Keratinocyte (primary cell): ENCODE measurements at regions not wholly inside any gene's neighbourhood (a gene's known extent, or its start where the extent isn't known, plus 50 kb on each side); places are given as distances from the start of the nearest gene placed in this dataset.
"Not testable (repeated sequence)": the region's sequence is repeated elsewhere in the genome, so short reads cannot be mapped to it uniquely, and the experiment has no call there.

Experiments used
- DNase-seq: peaks from one replicate; pipeline ENCODE4 v3.0.0-alpha.2; 2011; ENCODE audit warnings: low read depth, missing footprints, low spot score
- FAIRE-seq: peaks from 2 replicates; lab custom pipeline; 2011; peaks lifted over from hg19 to GRCh38; lab: Jason Lieb, UNC
- H2AFZ ChIP-seq: 2 replicates; pipeline ENCODE4 v1.6.0; 2012; ENCODE audit warnings: low read length, control low read depth, inconsistent platforms; ENCODE audit not compliant: control insufficient read depth
- H3K27ac ChIP-seq: 2 replicates; pipeline ENCODE4 v1.5.1; 2011; ENCODE audit warnings: low read length; ENCODE audit not compliant: control insufficient read depth, insufficient read depth
- H3K27me3 ChIP-seq: 3 replicates; pipeline ENCODE4 v1.6.0; 2011; ENCODE audit warnings: low read length; ENCODE audit not compliant: control insufficient read depth, insufficient read depth; ENCODE audit errors: extremely low read depth
- H3K36me3 ChIP-seq, 2 experiments: 2 replicates in 1 of 2; 3 replicates in 1 of 2; pipeline ENCODE4 v1.5.1; 2011; ENCODE audit warnings: low read length in 2 of 2, mild to moderate bottlenecking in 1 of 2; ENCODE audit not compliant: control insufficient read depth in 2 of 2, insufficient read depth in 2 of 2; ENCODE audit errors: extremely low read depth in 1 of 2
- H3K4me1 ChIP-seq: 3 replicates; pipeline ENCODE4 v1.5.1; 2011; ENCODE audit warnings: low read length; ENCODE audit not compliant: control insufficient read depth, insufficient read depth; ENCODE audit errors: extremely low read depth
- H3K4me2 ChIP-seq: 3 replicates; pipeline ENCODE4 v1.6.0; 2011; ENCODE audit warnings: low read depth, low read length; ENCODE audit not compliant: control insufficient read depth, insufficient read depth; ENCODE audit errors: extremely low read depth
- H3K4me3 ChIP-seq, 3 experiments: fragments of 200-600 bp in 1 of 3; sonication (generic) in 1 of 3; 2 replicates in 2 of 3; 3 replicates in 1 of 3; pipeline ENCODE4 v1.5.1; 2011 to 2016; ENCODE audit warnings: low read length in 3 of 3, mild to moderate bottlenecking in 3 of 3, control low read depth in 2 of 3, inconsistent platforms in 1 of 3, low read depth in 1 of 3, mixed read lengths in 1 of 3, mixed run types in 1 of 3, moderate library complexity in 1 of 3; ENCODE audit not compliant: control insufficient read depth in 2 of 3, insufficient read depth in 2 of 3; ENCODE audit errors: extremely low read depth in 1 of 3
- H3K79me2 ChIP-seq: 2 replicates; pipeline ENCODE4 v1.6.0; 2012; ENCODE audit warnings: low read length; ENCODE audit not compliant: control insufficient read depth, insufficient read depth
- H3K9ac ChIP-seq: 3 replicates; pipeline ENCODE4 v1.6.0; 2011; ENCODE audit warnings: low read length; ENCODE audit not compliant: control insufficient read depth, insufficient read depth; ENCODE audit errors: extremely low read depth
- H3K9me1 ChIP-seq: 3 replicates; pipeline ENCODE4 v1.6.0; 2011; ENCODE audit warnings: low read length; ENCODE audit not compliant: control insufficient read depth, insufficient read depth; ENCODE audit errors: extremely low read depth
- H3K9me3 ChIP-seq: 2 replicates; pipeline ENCODE4 v1.5.1; 2012; ENCODE audit warnings: low read depth, low read length; ENCODE audit not compliant: control insufficient read depth
- H4K20me1 ChIP-seq: 3 replicates; pipeline ENCODE4 v1.6.0; 2011; ENCODE audit warnings: low read length; ENCODE audit not compliant: control insufficient read depth, insufficient read depth; ENCODE audit errors: extremely low read depth
- CTCF ChIP-seq, 3 experiments: IDR thresholded peaks in 1 of 3; conservative IDR thresholded peaks in 1 of 3; optimal IDR thresholded peaks in 1 of 3; 2 replicates in 2 of 3; 3 replicates in 1 of 3; pipeline versions ENCODE3 to v1.5.1; 2011; ENCODE audit warnings: low read length in 3 of 3, mild to moderate bottlenecking in 3 of 3, moderate library complexity in 2 of 3, control low read depth in 1 of 3, inconsistent platforms in 1 of 3; ENCODE audit not compliant: insufficient read depth in 2 of 3; ENCODE audit errors: extremely low read depth in 1 of 3
- EZH2 ChIP-seq: IDR thresholded peaks from one replicate; pipeline ENCODE4 v1.6.1; 2012; ENCODE audit warnings: inconsistent platforms, mild to moderate bottlenecking, low read length, moderate library complexity
- dilution Hi-C: fragments of 300-500 bp; cut with MboI; formaldehyde crosslinking; loops from one replicate; pipeline ENCODE4 v1.7.0; 2020; ENCODE audit warnings: low sequenced_read_pairs; ENCODE audit not compliant: extremely low pct_ligation_motif_present

GRCh38 chr20:53859684-53860083 is 210.7 kb downstream of the BCAS1 start:
- peak overlapping the region; percentile 33 for H2AFZ ChIP-seq
- no peaks in the 10 kb centered on the region for H4K20me1 ChIP-seq
- no peak overlapping the region for H3K9ac ChIP-seq
- DNase-seq (no peak), FAIRE-seq (no peak)
- no peaks in the 10 kb centered on the region for H3K79me2 ChIP-seq
- no peaks in the 10 kb centered on the region for H3K36me3 ChIP-seq
- dilution Hi-C loops: no loop called here
- H3K4me2 ChIP-seq: no peak overlapping the region
- no peak overlapping the region for H3K27ac ChIP-seq
- H3K4me3 ChIP-seq: no peak overlapping the region
- peaks cover 6% of the 10 kb centered on the region for H3K4me1 ChIP-seq
- H3K9me3 ChIP-seq: no peaks in the 10 kb centered on the region
- H3K27me3 ChIP-seq: no peaks in the 10 kb centered on the region
- TF ChIP-seq CTCF (optimal IDR thresholded peaks at IDR 0.05 in 1 of 3, IDR thresholded peaks at IDR 0.05 in 1 of 3, conservative IDR thresholded peaks at IDR 0.05 in 1 of 3; ENCODE audit: extremely low read depth in 1 of 3, insufficient read depth in 2 of 3, low read length in 3 of 3) (no peak), EZH2 (no peak)
- H3K9me1 ChIP-seq: no peaks in the 10 kb centered on the region

GRCh38 chr20:53859009-53859408 is 211.4 kb downstream of the BCAS1 start:
- not testable (repeated sequence) for H3K9ac ChIP-seq

GRCh38 chr20:53858516-53858915 is 211.9 kb downstream of the BCAS1 start:
- H3K9ac ChIP-seq, dilution Hi-C loops, DNase-seq, H3K27ac ChIP-seq, H3K79me2 ChIP-seq, H3K9me3 ChIP-seq, H3K4me2 ChIP-seq, H4K20me1 ChIP-seq, H3K27me3 ChIP-seq, H3K4me1 ChIP-seq, H3K36me3 ChIP-seq, H3K4me3 ChIP-seq, H2AFZ ChIP-seq, FAIRE-seq, H3K9me1 ChIP-seq: not testable (repeated sequence)

More at GRCh38 chr20:53859009-53859408, 211.4 kb downstream of the BCAS1 start:
- H2AFZ ChIP-seq, H3K4me2 ChIP-seq, H3K79me2 ChIP-seq, H3K27me3 ChIP-seq, H3K36me3 ChIP-seq, H3K4me1 ChIP-seq, dilution Hi-C loops, DNase-seq, H3K4me3 ChIP-seq, H3K9me1 ChIP-seq, H4K20me1 ChIP-seq, FAIRE-seq, H3K9me3 ChIP-seq, H3K27ac ChIP-seq: not testable (repeated sequence)
